Body of pancreas (tissue), 4 donors: ENCODE measurements at regions not wholly inside any gene's neighbourhood (a gene's known extent, or its start where the extent isn't known, plus 50 kb on each side); places are given as distances from the start of the nearest gene placed in this dataset.

Experiments used
- ATAC-seq: fragments of 150-250 bp; one replicate; pipeline ENCODE4 v1.9.1; 2016
- DNase-seq, 4 donors: peaks; one replicate each; pipeline ENCODE4 v3.0.0-alpha.2; 2019
- H3K27ac ChIP-seq, 4 donors: fragments of 200-600 bp; sonication (generic); 1 replicate in 3 of 4; 2 replicates in 1 of 4; pipeline versions ENCODE4 v1.5.1 to v1.6.1; 2016 to 2019; ENCODE audit warnings: mild to moderate bottlenecking in 1 of 4, mixed read lengths in 1 of 4, moderate library complexity in 1 of 4
- H3K27me3 ChIP-seq, 2 donors: fragments of 200-600 bp; sonication (generic); one replicate each; pipeline ENCODE4 v1.6.0; 2016; ENCODE audit warnings: mild to moderate bottlenecking in 1 of 2
- H3K36me3 ChIP-seq, 2 donors: fragments of 200-600 bp; sonication (generic); replicated peaks in 1 of 2; 2 replicates each; pipeline ENCODE4 v1.5.1; 2016; ENCODE audit warnings: low read depth in 2 of 2; ENCODE audit not compliant: insufficient read depth in 1 of 2
- H3K4me1 ChIP-seq: fragments of 200-600 bp; sonication (generic); one replicate; pipeline ENCODE4 v1.6.0; 2016
- H3K4me3 ChIP-seq, 2 donors: fragments of 200-600 bp; sonication (generic); 1 replicate in 1 of 2; 2 replicates in 1 of 2; pipeline ENCODE4 v1.5.1; 2016 to 2019
- H3K9me3 ChIP-seq, 3 donors: fragments of 200-600 bp; sonication (generic); 1 replicate in 2 of 3; 2 replicates in 1 of 3; pipeline ENCODE4 v1.5.1; 2016
- CTCF ChIP-seq, 7 experiments: fragments of 450-650 bp in 4 of 7; fragments of 200-600 bp in 3 of 7; sonication (generic) in 3 of 7; IDR thresholded peaks; one replicate each; pipeline ENCODE4 v1.5.1; 2016 to 2019; ENCODE audit warnings: antibody characterized with exemption in 7 of 7
- POLR2A ChIP-seq, 3 donors: fragments of 450-650 bp; IDR thresholded peaks; one replicate each; pipeline ENCODE4 v1.6.1; 2016; ENCODE audit warnings: antibody characterized with exemption in 3 of 3, mild to moderate bottlenecking in 2 of 3
- WGBS, 2 donors: methylation state at CpG; one replicate each; pipeline ENCODE4 v1.1.5; 2017; 5-methylcytosine and 5-hydroxymethylcytosine counted together
- intact Hi-C: fragments of 100-400 bp; cut with DNase I; formaldehyde crosslinking; loops from one replicate; pipeline ENCODE4 v1.15.1; 2023

GRCh38 chr2:62319070-62319469, 123.2 kb downstream of the B3GNT2 start:
- Histone ChIP-seq H3K27ac (no peak overlapping the region), H3K4me1 (no peaks in the 10 kb centered on the region), H3K9me3 (no peaks in the 10 kb centered on the region), H3K27me3 (no peaks in the 10 kb centered on the region), H3K4me3 (no peak overlapping the region), H3K36me3 (no peaks in the 10 kb centered on the region)
- no peak for DNase-seq
- WGBS, 2 donors, result 67 to 76% methylated on average over 1 of the region's 1 CpG
- ATAC-seq, result no peak
- intact Hi-C loops, result no loop called here
- TF ChIP-seq CTCF (IDR thresholded peaks at IDR 0.05) (no peak), POLR2A (IDR thresholded peaks at IDR 0.05) (no peak)

GRCh38 chr2:62315476-62315875, 119.6 kb downstream of the B3GNT2 start:
- TF ChIP-seq POLR2A (IDR thresholded peaks at IDR 0.05) (no peak), CTCF (IDR thresholded peaks at IDR 0.05) (no peak)
- no peaks in the 10 kb centered on the region for H3K27me3 ChIP-seq
- H3K4me1 ChIP-seq, result no peaks in the 10 kb centered on the region
- H3K27ac ChIP-seq, result no peak overlapping the region
- intact Hi-C loops, result no loop called here
- no peaks in the 10 kb centered on the region for H3K36me3 ChIP-seq
- ATAC-seq, result no peak
- H3K4me3 ChIP-seq, result no peak overlapping the region
- DNase-seq, result no peak
- no peaks in the 10 kb centered on the region for H3K9me3 ChIP-seq
- WGBS, 2 donors, result 65 to 83% methylated on average over 4 of the region's 4 CpGs

- no peak for TF ChIP-seq POLR2A (IDR thresholded peaks at IDR 0.05)
- TF ChIP-seq CTCF (IDR thresholded peaks at IDR 0.05), result no peak
- ATAC-seq (no peak), DNase-seq (no peak)
- Histone ChIP-seq H3K9me3 (no peaks in the 10 kb centered on the region), H3K36me3 (no peaks in the 10 kb centered on the region), H3K4me1 (no peaks in the 10 kb centered on the region), H3K27me3 (no peaks in the 10 kb centered on the region), H3K4me3 (no peak overlapping the region), H3K27ac (no peak overlapping the region)
- 72 to 87% methylated on average over 2 of the region's 2 CpGs for WGBS, 2 donors
- intact Hi-C loops, result no loop called here
These were observed 118.4 kb downstream of the B3GNT2 start for GRCh38 chr2:62314291-62314690.

- intact Hi-C loops, result no loop called here
- Histone ChIP-seq H3K27me3 (no peaks in the 10 kb centered on the region), H3K27ac (no peak overlapping the region), H3K4me1 (no peaks in the 10 kb centered on the region), H3K4me3 (no peak overlapping the region), H3K36me3 (no peaks in the 10 kb centered on the region), H3K9me3 (no peaks in the 10 kb centered on the region)
- no peak for DNase-seq
- WGBS, 2 donors, result 84 to 88% methylated on average over 3 of the region's 3 CpGs
- ATAC-seq, result no peak
- TF ChIP-seq CTCF (IDR thresholded peaks at IDR 0.05), result no peak
- TF ChIP-seq POLR2A (IDR thresholded peaks at IDR 0.05), result no peak
These were observed 117.7 kb downstream of the B3GNT2 start for GRCh38 chr2:62313449-62314227.
